Activated CD4-positive, alpha-beta memory T cell treated with anti-CD3 and anti-CD28 coated beads, Interleukin-2, amount 10 ng/mL, durations not matched to agents 7 days and 5 days (primary cell): ENCODE measurements at regions not wholly inside any gene's neighbourhood (a gene's known extent, or its start where the extent isn't known, plus 50 kb on each side); places are given as distances from the start of the nearest gene placed in this dataset.

Experiments
- CTCF ChIA-PET: fragments of 350-600 bp; sonication (Branson Sonifier 250); formaldehyde crosslinking; loops from one replicate; lab custom pipeline; 2021; ENCODE audit warnings: antibody characterized with exemption, inconsistent platforms; lab: Charles Lee
- POLR2A ChIA-PET: fragments of 350-600 bp; sonication (Branson Sonifier 250); formaldehyde crosslinking; loops from one replicate; lab custom pipeline; 2021; ENCODE audit warnings: antibody characterized with exemption; lab: Charles Lee
- DNase-seq: peaks from one replicate; pipeline ENCODE4 v3.0.0-alpha.2; 2020
- H3K27ac Mint-ChIP-seq: one replicate; pipeline ENCODE4 v1.8.0; 2021; ENCODE audit warnings: mild to moderate bottlenecking, mixed read lengths
- H3K27me3 Mint-ChIP-seq: one replicate; pipeline ENCODE4 v1.8.0; 2021; ENCODE audit warnings: mixed read lengths
- H3K36me3 Mint-ChIP-seq: one replicate; pipeline ENCODE4 v1.8.0; 2021; ENCODE audit warnings: low read depth, mixed read lengths
- H3K4me1 Mint-ChIP-seq: one replicate; pipeline ENCODE4 v1.8.0; 2021; ENCODE audit warnings: mixed read lengths
- H3K4me3 Mint-ChIP-seq: one replicate; pipeline ENCODE4 v1.8.0; 2021; ENCODE audit warnings: mild to moderate bottlenecking, mixed read lengths
- H3K9me3 Mint-ChIP-seq: one replicate; pipeline ENCODE4 v1.8.0; 2021; ENCODE audit warnings: mixed read lengths

DNA sequence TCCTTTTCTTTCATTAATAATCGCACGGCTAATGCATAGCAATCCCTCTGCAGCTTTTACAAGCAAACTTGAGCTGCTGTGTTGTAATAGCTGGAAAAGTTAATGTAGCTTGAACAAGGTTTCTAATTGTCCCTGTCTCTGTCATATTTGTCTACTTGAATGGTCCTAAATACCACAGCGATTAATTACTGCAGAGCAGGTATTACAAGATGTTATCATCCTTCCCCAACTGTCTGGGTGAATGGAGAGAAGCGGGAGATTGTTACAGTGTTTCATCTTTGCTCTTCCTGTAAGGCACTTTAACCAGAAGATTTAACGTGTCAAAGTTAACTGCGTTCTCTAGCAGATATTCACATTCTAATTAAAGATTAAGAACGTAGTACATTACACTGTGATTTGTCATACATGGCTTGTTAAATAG is 422.2 kb upstream of the POU3F3 start:
- CTCF ChIA-PET: no interaction called here
- Mint-ChIP-seq H3K36me3 (no peaks in the 10 kb centered on the region), H3K9me3 (no peaks in the 10 kb centered on the region), H3K27me3 (no peaks in the 10 kb centered on the region), H3K4me1 (peaks cover 5% of the 10 kb centered on the region), H3K4me3 (no peak overlapping the region), H3K27ac (no peak overlapping the region)
- POLR2A ChIA-PET: no interaction called here
- DNase-seq: no peak

DNA sequence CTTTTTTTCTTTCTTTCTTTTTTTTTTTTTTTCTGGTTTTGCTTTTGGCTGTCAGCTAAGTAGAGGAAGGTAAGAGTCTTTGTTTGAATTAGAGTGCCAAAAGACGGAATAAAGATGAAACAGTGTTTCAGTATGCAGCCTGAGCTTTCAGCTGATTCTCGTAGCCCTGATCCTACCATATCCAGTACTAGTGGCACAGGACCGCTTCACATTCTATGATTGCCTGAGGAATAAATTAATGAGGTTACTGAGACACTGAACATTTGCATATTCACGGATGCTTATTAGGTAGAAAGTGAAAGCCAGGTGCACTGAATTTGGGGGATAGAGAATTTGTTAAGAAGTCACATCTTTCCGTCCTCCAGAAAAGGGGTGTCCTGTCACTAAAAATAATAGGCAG is 421.5 kb upstream of the POU3F3 start:
- ChIA-PET CTCF (no interaction called here), POLR2A (no interaction called here)
- Mint-ChIP-seq H3K27ac (no peak overlapping the region), H3K4me1 (peaks cover 5% of the 10 kb centered on the region), H3K4me3 (no peak overlapping the region), H3K9me3 (no peaks in the 10 kb centered on the region), H3K27me3 (no peaks in the 10 kb centered on the region), H3K36me3 (no peaks in the 10 kb centered on the region)
- no peak for DNase-seq

DNA sequence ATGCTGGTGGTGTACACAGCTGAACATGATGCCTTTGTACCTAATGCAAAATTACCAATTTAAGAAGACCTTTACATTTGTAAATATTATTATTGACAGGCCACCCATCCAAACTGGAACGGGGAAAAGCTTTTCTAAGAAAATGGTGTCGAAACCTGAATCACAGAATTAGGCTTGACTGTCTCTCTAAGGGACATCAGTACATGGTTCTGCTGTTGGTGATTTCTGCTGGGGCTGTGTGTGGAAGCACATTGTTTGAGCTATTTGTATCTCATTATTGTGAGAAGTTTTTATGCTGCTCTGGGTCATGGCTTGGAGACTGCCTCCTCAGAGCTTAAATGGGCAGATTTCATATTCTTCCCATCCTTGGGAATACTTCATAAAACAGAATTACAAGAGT is 420.9 kb upstream of the POU3F3 start:
- POLR2A ChIA-PET: no interaction called here
- Mint-ChIP-seq H3K36me3 (no peaks in the 10 kb centered on the region), H3K9me3 (no peaks in the 10 kb centered on the region), H3K27me3 (no peaks in the 10 kb centered on the region), H3K4me3 (no peak overlapping the region), H3K27ac (no peak overlapping the region), H3K4me1 (peaks cover 5% of the 10 kb centered on the region)
- no peak for DNase-seq
- CTCF ChIA-PET: no interaction called here

DNA sequence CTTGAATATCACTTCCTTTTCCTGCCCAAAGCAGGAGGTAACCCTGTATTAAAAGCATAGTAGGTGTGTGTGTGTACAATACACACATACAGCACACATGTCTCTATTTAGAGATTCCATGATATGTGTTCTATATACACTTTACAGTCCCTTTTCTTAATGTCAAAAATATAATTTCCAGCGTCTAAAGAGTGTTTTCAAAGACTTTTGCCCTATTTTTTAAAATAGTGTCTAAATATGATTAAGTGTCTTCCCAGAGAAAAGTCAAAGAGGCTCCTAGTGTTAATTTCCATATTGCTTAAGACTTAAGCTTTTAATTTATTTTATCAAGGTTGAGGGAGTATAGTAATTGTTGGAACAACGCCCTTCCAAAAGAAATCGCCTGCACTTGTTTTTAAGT is 420.3 kb upstream of the POU3F3 start:
- no peaks in the 10 kb centered on the region for H3K36me3 Mint-ChIP-seq
- no peak overlapping the region for H3K4me3 Mint-ChIP-seq
- no peaks in the 10 kb centered on the region for H3K9me3 Mint-ChIP-seq
- ChIA-PET CTCF (interaction anchor here (0.6 kb wide), 1 partner anchor 68 kb away, joined by 4 read pairs; no protein-coding TSS in a partner anchor), POLR2A (no interaction called here)
- no peak for DNase-seq
- H3K4me1 Mint-ChIP-seq: peaks cover 5% of the 10 kb centered on the region
- H3K27ac Mint-ChIP-seq: no peak overlapping the region
- H3K27me3 Mint-ChIP-seq: no peaks in the 10 kb centered on the region

DNA sequence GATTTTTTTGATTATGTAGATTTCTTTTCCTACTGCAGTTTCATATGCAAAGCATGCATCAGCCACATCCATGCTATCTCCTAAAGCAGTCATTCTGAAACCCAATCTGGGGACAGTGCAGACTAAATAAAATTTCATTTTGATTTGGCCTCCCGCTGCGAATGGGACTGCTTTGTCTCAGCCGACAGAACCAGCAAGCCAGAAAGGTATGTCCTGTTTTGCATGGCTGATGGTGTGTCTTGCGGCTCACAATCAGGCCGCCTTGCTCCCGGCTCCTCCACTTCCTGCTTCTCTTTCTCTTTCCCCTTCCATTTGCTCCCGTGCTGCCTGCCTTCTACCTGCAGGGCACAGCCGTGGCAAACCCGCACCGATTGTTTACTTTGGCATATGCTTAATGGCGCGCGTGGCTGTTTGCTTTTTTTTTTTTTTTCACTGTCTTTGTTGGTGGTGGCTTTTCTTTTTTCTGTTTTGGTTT is 419.6 kb upstream of the POU3F3 start:
- H3K4me1 Mint-ChIP-seq: peaks cover 5% of the 10 kb centered on the region
- ChIA-PET POLR2A (no interaction called here), CTCF (interaction anchor here (0.7 to 1.1 kb wide), 2 partner anchors 19 to 71 kb away, joined by 3 to 4 read pairs; no protein-coding TSS in a partner anchor)
- no peak overlapping the region for H3K27ac Mint-ChIP-seq
- DNase-seq: no peak
- no peaks in the 10 kb centered on the region for H3K9me3 Mint-ChIP-seq
- H3K27me3 Mint-ChIP-seq: no peaks in the 10 kb centered on the region
- no peaks in the 10 kb centered on the region for H3K36me3 Mint-ChIP-seq
- H3K4me3 Mint-ChIP-seq: peak overlapping the region; percentile 40

DNA sequence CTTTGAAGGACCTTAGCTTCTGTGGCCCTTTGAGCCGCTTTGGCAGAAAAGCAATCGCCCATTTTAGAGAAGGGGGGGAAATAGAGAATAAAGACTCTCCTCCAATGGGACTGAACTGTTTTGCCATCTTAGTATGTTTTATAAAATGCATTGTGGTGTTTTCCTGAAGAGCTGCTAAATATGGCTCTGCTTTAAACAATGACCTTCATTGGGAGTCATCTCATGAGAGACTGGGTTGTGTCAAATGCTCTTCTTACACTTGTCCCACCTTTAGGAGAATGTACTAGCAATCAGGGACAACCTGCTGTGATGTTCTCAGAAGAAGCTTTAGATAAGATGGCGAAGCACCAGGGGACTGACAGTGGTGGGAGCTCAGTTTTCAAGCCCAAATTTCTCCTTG is 418.9 kb upstream of the POU3F3 start:
- no peak overlapping the region for H3K27ac Mint-ChIP-seq
- CTCF ChIA-PET: interaction anchor here (0.7 to 1.1 kb wide), 2 partner anchors 20 to 72 kb away, joined by 3 to 4 read pairs; no protein-coding TSS in a partner anchor
- peaks cover 5% of the 10 kb centered on the region for H3K4me1 Mint-ChIP-seq
- no peaks in the 10 kb centered on the region for H3K27me3 Mint-ChIP-seq
- no peaks in the 10 kb centered on the region for H3K9me3 Mint-ChIP-seq
- no peaks in the 10 kb centered on the region for H3K36me3 Mint-ChIP-seq
- H3K4me3 Mint-ChIP-seq: no peak overlapping the region
- DNase-seq: no peak
- POLR2A ChIA-PET: no interaction called here

DNA sequence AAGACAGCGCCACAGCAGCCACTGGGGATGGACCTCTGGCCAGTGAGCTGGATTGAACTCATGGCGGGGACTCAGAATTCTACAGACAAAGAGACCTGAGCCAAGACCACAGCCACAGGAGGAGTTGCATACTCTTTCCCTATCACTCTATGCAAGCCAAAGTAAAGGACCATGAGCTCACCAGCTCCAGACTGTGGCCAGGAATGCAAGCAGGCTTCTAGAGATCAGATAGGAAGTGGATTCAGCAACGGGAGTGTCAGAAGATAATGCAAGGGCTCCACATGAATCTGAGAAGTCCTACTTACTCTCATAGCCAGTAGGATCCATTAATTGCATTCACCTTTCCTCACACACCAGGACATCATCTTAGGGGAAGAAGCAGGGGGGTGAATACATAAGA is 415.4 kb upstream of the POU3F3 start:
- peaks cover 5% of the 10 kb centered on the region for H3K4me1 Mint-ChIP-seq
- H3K27ac Mint-ChIP-seq: no peak overlapping the region
- H3K36me3 Mint-ChIP-seq: no peaks in the 10 kb centered on the region
- H3K27me3 Mint-ChIP-seq: no peaks in the 10 kb centered on the region
- CTCF ChIA-PET: no interaction called here
- POLR2A ChIA-PET: no interaction called here
- H3K4me3 Mint-ChIP-seq: no peak overlapping the region
- no peaks in the 10 kb centered on the region for H3K9me3 Mint-ChIP-seq
- DNase-seq: no peak

DNA sequence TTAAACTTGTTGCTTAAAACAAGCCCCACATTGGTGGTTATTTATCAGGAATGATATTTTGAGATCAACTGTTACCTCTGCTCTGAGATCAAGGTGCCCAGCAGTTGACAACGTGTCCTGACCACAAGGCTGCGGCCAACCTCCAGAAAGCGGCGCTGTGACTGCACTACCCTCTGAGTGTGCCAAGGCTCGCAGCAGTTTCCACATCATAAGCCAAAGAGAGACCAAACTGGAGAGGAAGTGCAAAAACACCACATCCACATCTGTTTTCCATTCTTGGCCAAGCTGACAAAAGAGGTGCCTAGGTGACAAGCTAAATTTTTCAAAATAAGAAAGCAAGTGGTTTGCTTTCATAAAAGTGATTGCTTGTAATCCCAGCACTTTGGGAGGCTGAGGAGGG is 410.8 kb upstream of the POU3F3 start:
- Mint-ChIP-seq H3K27ac (no peak overlapping the region), H3K4me3 (no peak overlapping the region), H3K9me3 (no peaks in the 10 kb centered on the region), H3K36me3 (no peaks in the 10 kb centered on the region), H3K27me3 (no peaks in the 10 kb centered on the region), H3K4me1 (no peaks in the 10 kb centered on the region)
- ChIA-PET CTCF (no interaction called here), POLR2A (no interaction called here)
- no peak for DNase-seq

DNA sequence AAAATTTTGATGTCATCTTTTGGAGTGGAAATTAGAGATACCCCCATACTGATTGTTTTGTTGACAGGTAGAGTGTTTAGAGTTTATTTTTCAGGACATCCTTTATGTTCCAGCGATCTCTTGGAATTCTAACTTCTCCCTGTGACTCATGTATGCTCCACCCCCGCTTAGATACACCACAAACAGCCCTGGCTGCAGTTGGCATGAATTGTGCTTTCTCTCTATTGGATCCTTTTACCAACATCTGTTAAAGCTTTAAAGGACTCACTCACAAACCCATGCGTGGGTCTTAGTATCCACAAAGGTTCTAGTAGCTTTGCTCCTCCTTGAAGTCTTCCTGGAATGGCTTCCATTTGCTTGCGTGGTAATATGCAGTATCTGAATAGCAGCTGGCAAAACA is 409.5 kb upstream of the POU3F3 start:
- Mint-ChIP-seq H3K27ac (no peak overlapping the region), H3K36me3 (no peaks in the 10 kb centered on the region), H3K27me3 (no peaks in the 10 kb centered on the region), H3K9me3 (no peaks in the 10 kb centered on the region), H3K4me1 (peaks cover 2% of the 10 kb centered on the region), H3K4me3 (no peak overlapping the region)
- DNase-seq: no peak
- ChIA-PET POLR2A (no interaction called here), CTCF (no interaction called here)

DNA sequence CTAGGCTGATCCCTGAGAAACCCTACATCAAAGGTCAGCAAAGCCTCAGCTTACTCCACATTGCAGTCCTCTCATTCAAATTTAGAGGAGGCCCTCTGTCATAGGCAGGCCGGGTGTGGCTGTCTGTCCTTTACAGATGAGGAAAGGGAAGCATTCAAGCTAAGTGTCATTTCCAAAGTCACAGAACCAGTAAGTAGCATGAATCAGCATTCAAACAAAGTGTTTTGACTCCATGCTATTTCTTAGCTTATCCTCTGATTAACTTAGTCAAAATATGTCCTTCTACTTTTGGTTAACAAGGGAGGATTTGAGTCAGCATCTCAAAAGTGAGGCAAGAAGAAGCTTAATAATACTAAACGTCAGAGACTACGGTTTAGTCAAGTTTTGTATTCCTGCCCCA is 409.0 kb upstream of the POU3F3 start:
- H3K27me3 Mint-ChIP-seq: no peaks in the 10 kb centered on the region
- no peak overlapping the region for H3K4me3 Mint-ChIP-seq
- H3K27ac Mint-ChIP-seq: no peak overlapping the region
- peaks cover 2% of the 10 kb centered on the region for H3K4me1 Mint-ChIP-seq
- CTCF ChIA-PET: no interaction called here
- POLR2A ChIA-PET: no interaction called here
- DNase-seq: no peak
- no peaks in the 10 kb centered on the region for H3K9me3 Mint-ChIP-seq
- no peaks in the 10 kb centered on the region for H3K36me3 Mint-ChIP-seq

DNA sequence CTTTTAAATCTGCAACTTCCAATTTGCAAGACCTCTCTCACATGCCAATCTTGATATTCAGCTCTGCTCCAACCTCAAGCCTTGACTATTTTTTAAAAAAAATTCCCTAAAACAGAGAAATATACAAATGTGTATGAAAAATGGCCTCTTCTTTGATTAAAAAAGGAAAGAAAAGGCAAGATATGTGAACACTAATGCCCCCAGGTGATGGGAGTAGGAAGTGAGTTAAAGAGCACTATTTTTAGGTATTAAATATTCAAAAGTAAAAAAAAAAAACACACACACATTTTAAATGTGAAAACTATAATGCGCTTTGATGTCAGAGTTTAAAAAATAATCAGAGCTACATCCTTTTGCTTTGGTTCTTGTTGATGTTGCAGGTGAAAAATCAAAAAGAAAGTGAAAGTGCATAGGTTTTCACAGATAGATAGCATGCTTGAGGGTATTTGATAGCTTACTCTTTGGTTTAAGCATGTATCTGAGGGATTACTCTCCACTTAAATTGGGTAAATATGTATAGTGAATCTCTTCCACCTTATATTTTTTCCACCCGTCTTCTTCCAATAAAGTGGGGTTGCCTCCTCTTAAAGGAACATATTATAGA is 406.0 kb upstream of the POU3F3 start:
- no peaks in the 10 kb centered on the region for H3K36me3 Mint-ChIP-seq
- CTCF ChIA-PET: interaction anchor here (0.9 kb wide), 1 partner anchor 11 kb away, joined by 3 read pairs; no protein-coding TSS in a partner anchor
- DNase-seq: no peak
- no peak overlapping the region for H3K27ac Mint-ChIP-seq
- H3K4me3 Mint-ChIP-seq: no peak overlapping the region
- H3K27me3 Mint-ChIP-seq: no peaks in the 10 kb centered on the region
- H3K4me1 Mint-ChIP-seq: peaks cover 2% of the 10 kb centered on the region
- no peaks in the 10 kb centered on the region for H3K9me3 Mint-ChIP-seq
- POLR2A ChIA-PET: no interaction called here

DNA sequence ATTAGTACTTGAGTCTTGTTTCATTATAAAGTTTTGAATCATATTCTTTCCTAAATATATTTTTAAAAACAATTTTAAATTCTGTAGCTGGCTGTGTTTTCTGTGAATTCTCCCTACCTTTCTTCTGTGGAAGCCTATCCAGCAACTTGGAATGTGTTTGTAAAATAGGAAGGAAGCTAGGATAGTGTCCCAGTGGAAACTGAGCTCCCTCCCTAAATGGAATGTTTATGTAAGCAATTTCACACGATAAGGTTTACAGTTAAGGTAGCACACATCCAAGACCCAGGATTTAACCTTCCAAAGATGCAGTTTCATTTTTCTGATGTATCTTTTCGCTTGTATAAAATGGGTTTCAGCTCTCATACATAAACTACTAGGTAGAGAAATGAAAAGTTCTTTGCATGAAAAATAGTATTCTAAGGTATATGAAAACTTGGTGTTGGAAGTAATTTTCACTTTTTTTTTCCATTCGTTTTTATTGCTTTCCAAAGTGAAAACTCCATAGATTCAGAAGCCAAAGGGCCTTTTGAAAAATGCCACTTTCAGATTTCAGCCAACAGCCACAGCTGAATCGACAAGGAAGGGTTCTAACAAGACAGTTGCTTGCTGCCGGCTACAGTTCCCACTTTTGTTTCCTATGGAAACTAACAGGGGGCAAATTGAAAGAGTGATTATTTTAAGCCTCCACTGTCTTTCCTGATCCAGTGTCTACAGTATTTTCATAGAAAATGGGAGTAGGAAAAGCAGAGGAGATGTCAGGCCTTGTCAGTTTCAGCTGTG is 405.1 kb upstream of the POU3F3 start:
- Mint-ChIP-seq H3K27me3 (no peaks in the 10 kb centered on the region), H3K4me3 (no peak overlapping the region), H3K27ac (no peak overlapping the region), H3K36me3 (no peaks in the 10 kb centered on the region), H3K4me1 (peaks cover 2% of the 10 kb centered on the region), H3K9me3 (no peaks in the 10 kb centered on the region)
- ChIA-PET POLR2A (no interaction called here), CTCF (interaction anchor here (0.9 kb wide), 1 partner anchor 12 kb away, joined by 3 read pairs; no protein-coding TSS in a partner anchor)
- DNase-seq: no peak

DNA sequence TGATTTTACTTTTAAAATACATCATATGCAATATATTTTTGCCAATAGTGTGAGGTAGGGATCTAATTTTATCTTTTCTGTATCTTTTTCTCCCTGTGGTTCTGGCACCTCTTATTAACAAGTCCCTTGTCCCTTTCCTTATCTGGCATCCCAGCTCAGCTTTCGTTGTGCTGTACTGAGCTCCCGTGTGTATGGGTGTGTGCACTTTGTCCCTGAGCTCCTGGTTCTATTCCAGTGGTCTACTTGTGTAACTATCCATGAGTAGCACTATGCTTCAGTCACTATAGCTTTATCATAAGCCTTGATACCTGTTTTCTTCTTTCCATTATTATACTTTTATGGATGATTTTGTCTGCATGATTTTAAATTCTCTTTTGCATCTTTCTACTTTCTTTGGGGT is 401.4 kb upstream of the POU3F3 start:
- no peaks in the 10 kb centered on the region for H3K9me3 Mint-ChIP-seq

More for the DNA sequence above, 401.4 kb upstream of the POU3F3 start:
- CTCF ChIA-PET: no interaction called here
- no peak overlapping the region for H3K4me3 Mint-ChIP-seq
- H3K27ac Mint-ChIP-seq: no peak overlapping the region
- peaks cover 2% of the 10 kb centered on the region for H3K4me1 Mint-ChIP-seq
- POLR2A ChIA-PET: no interaction called here
- no peak for DNase-seq
- no peaks in the 10 kb centered on the region for H3K27me3 Mint-ChIP-seq
- no peaks in the 10 kb centered on the region for H3K36me3 Mint-ChIP-seq
